Keratinocyte (primary cell): ENCODE measurements at regions not wholly inside any gene's neighbourhood (a gene's known extent, or its start where the extent isn't known, plus 50 kb on each side); places are given as distances from the start of the nearest gene placed in this dataset.
"Not testable (repeated sequence)": the region's sequence is repeated elsewhere in the genome, so short reads cannot be mapped to it uniquely, and the experiment has no call there.

ENCODE experiments used
- CTCF ChIP-seq, 3 experiments: IDR thresholded peaks in 1 of 3; conservative IDR thresholded peaks in 1 of 3; optimal IDR thresholded peaks in 1 of 3; 2 replicates in 2 of 3; 3 replicates in 1 of 3; pipeline versions ENCODE3 to v1.5.1; 2011; ENCODE audit warnings: low read length in 3 of 3, mild to moderate bottlenecking in 3 of 3, moderate library complexity in 2 of 3, control low read depth in 1 of 3, inconsistent platforms in 1 of 3; ENCODE audit not compliant: insufficient read depth in 2 of 3; ENCODE audit errors: extremely low read depth in 1 of 3
- EZH2 ChIP-seq: IDR thresholded peaks from one replicate; pipeline ENCODE4 v1.6.1; 2012; ENCODE audit warnings: inconsistent platforms, mild to moderate bottlenecking, low read length, moderate library complexity

GRCh38 chr18:40132438-40132837 lies 1822.6 kb upstream of the PIK3C3 start:
- not testable (repeated sequence) for TF ChIP-seq CTCF (optimal IDR thresholded peaks at IDR 0.05 in 1 of 3, IDR thresholded peaks at IDR 0.05 in 1 of 3, conservative IDR thresholded peaks at IDR 0.05 in 1 of 3; ENCODE audit: extremely low read depth in 1 of 3, insufficient read depth in 2 of 3, low read length in 3 of 3); EZH2
